HCT116 (cell line): ENCODE measurements at regions not wholly inside any gene's neighbourhood (a gene's known extent, or its start where the extent isn't known, plus 50 kb on each side); places are given as distances from the start of the nearest gene placed in this dataset.

Source experiments
- ATAC-seq: fragments of 200-7000 bp; cut with Tn5 transposase; 2 replicates; pipeline ENCODE4 v1.9.1; 2020; ENCODE audit warnings: mild to moderate bottlenecking, moderate library complexity
- BruUV-seq: library from RNA; stranded (reverse); fragments of 400-500 nt; replicated peaks from 2 replicates; lab custom pipeline; 2021; lab: Mats Ljungman, UMichigan
- CTCF ChIA-PET: fragments of 300-600 bp; sonication (Branson Sonifier 250); formaldehyde crosslinking; loops from one replicate; lab custom pipeline; 2021; ENCODE audit warnings: antibody characterized with exemption; lab: Charles Lee
- POLR2A ChIA-PET: fragments of 300-600, 350-600 bp; sonication (Branson Sonifier 250); formaldehyde crosslinking; loops from one replicate; lab custom pipeline; 2021; ENCODE audit warnings: antibody characterized with exemption; lab: Charles Lee
- RAD21 ChIA-PET, 2 experiments: fragments of 300-600 bp; sonication (Branson Sonifier 250); formaldehyde crosslinking; loops; one replicate each; lab custom pipeline; 2023; ENCODE audit warnings: low total read pairs in 2 of 2; ENCODE audit not compliant: uncharacterized antibody in 2 of 2, unreplicated experiment in 2 of 2, low non-redundant PET in 1 of 2; lab: Charles Lee
- DNase-seq: peaks from one replicate; pipeline ENCODE4 v3.0.0-alpha.2; 2010; ENCODE audit warnings: low read depth, low spot score
- H2AFZ ChIP-seq: fragments of 200-600 bp; shearing (Covaris generic), sonication (generic); 2 replicates; pipeline ENCODE4 v1.6.1; 2017; ENCODE audit warnings: low read depth, mixed run types, mixed read lengths, antibody characterized with exemption, low read length; ENCODE audit not compliant: poor library complexity, severe bottlenecking
- H3K27ac ChIP-seq: 2 replicates; pipeline ENCODE4 v1.5.1; 2012; ENCODE audit warnings: low read depth, low read length
- H3K27me3 ChIP-seq: fragments of 200-600 bp; sonication (generic); 2 replicates; pipeline ENCODE4 v1.6.1; 2016; ENCODE audit warnings: mixed run types, low read length, mixed read lengths; ENCODE audit not compliant: insufficient read depth
- H3K36me3 ChIP-seq, 2 experiments: fragments of 200-500 bp in 1 of 2; fragments of 200-600 bp in 1 of 2; sonication (Bioruptor generic) in 1 of 2; sonication (generic) in 1 of 2; 2 replicates each; pipeline versions ENCODE4 v1.5.1 to v1.6.1; 2014 to 2016; ENCODE audit warnings: low read length in 2 of 2, inconsistent platforms in 1 of 2, mixed read lengths in 1 of 2, mixed run types in 1 of 2; ENCODE audit not compliant: insufficient read depth in 2 of 2, control insufficient read depth in 1 of 2
- H3K4me1 ChIP-seq, 2 experiments: fragments of 200-600 bp in 1 of 2; sonication (generic) in 1 of 2; 2 replicates each; pipeline versions ENCODE4 v1.5.1 to v1.6.1; 2012 to 2017; ENCODE audit warnings: low read length in 2 of 2, inconsistent platforms in 1 of 2, mild to moderate bottlenecking in 1 of 2, mixed read lengths in 1 of 2, mixed run types in 1 of 2, moderate library complexity in 1 of 2; ENCODE audit not compliant: insufficient read depth in 2 of 2, control insufficient read depth in 1 of 2
- H3K4me2 ChIP-seq: fragments of 200-600 bp; sonication (generic); 2 replicates; pipeline ENCODE4 v1.6.1; 2017; ENCODE audit warnings: mixed run types, low read length, mixed read lengths
- H3K4me3 ChIP-seq, 2 experiments: fragments of 200-600 bp in 1 of 2; sonication (generic) in 1 of 2; replicated peaks in 1 of 2; 2 replicates each; pipeline ENCODE4 v1.5.1; 2011 to 2016; ENCODE audit warnings: low read length in 2 of 2, control low read depth in 1 of 2, low read depth in 1 of 2, mild to moderate bottlenecking in 1 of 2, mixed read lengths in 1 of 2, mixed run types in 1 of 2
- H3K79me2 ChIP-seq: fragments of 200-600 bp; sonication (generic); 2 replicates; pipeline ENCODE4 v1.6.1; 2017; ENCODE audit warnings: mild to moderate bottlenecking, mixed run types, low read length, moderate library complexity, mixed read lengths; ENCODE audit not compliant: insufficient read depth
- H3K9ac ChIP-seq: fragments of 200-600 bp; sonication (generic); 2 replicates; pipeline ENCODE4 v1.6.1; 2016; ENCODE audit warnings: low read length, mixed read lengths
- H3K9me2 ChIP-seq: fragments of 200-600 bp; sonication (generic), shearing (Covaris generic); 2 replicates; pipeline ENCODE4 v1.6.1; 2017; ENCODE audit warnings: mixed run types, mild to moderate bottlenecking, moderate library complexity; ENCODE audit not compliant: insufficient read depth
- H3K9me3 ChIP-seq, 2 experiments: fragments of 200-500 bp in 1 of 2; fragments of 200-600 bp in 1 of 2; sonication (Bioruptor generic) in 1 of 2; sonication (generic) in 1 of 2; 2 replicates each; pipeline ENCODE4 v1.6.1; 2014 to 2017; ENCODE audit warnings: low read length in 2 of 2, mixed read lengths in 2 of 2, inconsistent platforms in 1 of 2, low read depth in 1 of 2, mild to moderate bottlenecking in 1 of 2, mixed run types in 1 of 2, moderate library complexity in 1 of 2; ENCODE audit not compliant: control insufficient read depth in 1 of 2, insufficient read depth in 1 of 2
- H4K20me1 ChIP-seq: fragments of 200-600 bp; sonication (generic), shearing (Covaris generic); 2 replicates; pipeline ENCODE4 v1.6.1; 2017; ENCODE audit warnings: mixed run types, mild to moderate bottlenecking, moderate library complexity; ENCODE audit not compliant: insufficient read depth
- CBX3 ChIP-seq: IDR thresholded peaks from 2 replicates; pipeline ENCODE4 v1.6.1; 2012; ENCODE audit warnings: low read depth
- EZH2 ChIP-seq: fragments of 200-600 bp; sonication (generic); IDR thresholded peaks from 2 replicates; pipeline ENCODE4 v1.6.1; 2017; ENCODE audit warnings: antibody characterized with exemption, mixed run types
- EZH2phosphoT487 ChIP-seq: fragments of 200-600 bp; IDR thresholded peaks from 2 replicates; pipeline ENCODE4 v1.6.1; 2018; ENCODE audit warnings: antibody characterized with exemption, borderline replicate concordance
- FOSL1 ChIP-seq: IDR thresholded peaks from 2 replicates; pipeline ENCODE4 v1.6.1; 2012; ENCODE audit warnings: low read depth
- JUND ChIP-seq: IDR thresholded peaks from 2 replicates; pipeline ENCODE4 v1.6.1; 2012
- POLR2A ChIP-seq: IDR thresholded peaks from 2 replicates; pipeline ENCODE4 v1.7.0; 2011; ENCODE audit warnings: borderline replicate concordance; ENCODE audit not compliant: insufficient read depth, insufficient read length; ENCODE audit errors: extremely low read depth
- RAD21 ChIP-seq: IDR thresholded peaks from 2 replicates; pipeline ENCODE4 v1.6.1; 2012; ENCODE audit warnings: low read depth, mild to moderate bottlenecking
- SIN3A ChIP-seq: IDR thresholded peaks from 2 replicates; pipeline ENCODE4 v1.6.1; 2012; ENCODE audit warnings: low read depth
- SP1 ChIP-seq: IDR thresholded peaks from 2 replicates; pipeline ENCODE4 v1.6.1; 2012; ENCODE audit warnings: low read depth
- SRF ChIP-seq: IDR thresholded peaks from 2 replicates; pipeline ENCODE4 v1.6.1; 2012; ENCODE audit warnings: low read depth
- TCF7L2 ChIP-seq: IDR thresholded peaks from 2 replicates; pipeline ENCODE4 v1.7.0; 2011; ENCODE audit warnings: borderline replicate concordance, inconsistent platforms; ENCODE audit not compliant: insufficient read depth, insufficient read length; ENCODE audit errors: extremely low read depth
- YY1 ChIP-seq: IDR thresholded peaks from 2 replicates; pipeline ENCODE4 v1.6.1; 2011; ENCODE audit warnings: low read length, low read depth, moderate library complexity, mild to moderate bottlenecking; ENCODE audit not compliant: insufficient replicate concordance; ENCODE audit errors: extremely low read depth
- intact Hi-C: fragments of 100-400 bp; cut with micrococcal nuclease; formaldehyde crosslinking; loops from 2 replicates; pipeline ENCODE4 v1.10.0; 2022
- TF ChIP-seq, protein P1 (sequence below): IDR thresholded peaks from 2 replicates; pipeline ENCODE4 v1.6.1; 2011; ENCODE audit warnings: mild to moderate bottlenecking, low read length, moderate library complexity; ENCODE audit not compliant: insufficient replicate concordance; ENCODE audit errors: extremely low read depth
- TF ChIP-seq, protein P2 (sequence below): IDR thresholded peaks from 2 replicates; pipeline ENCODE4 v1.6.1; 2012
- TF ChIP-seq, protein P3 (sequence below): IDR thresholded peaks from 2 replicates; pipeline ENCODE4 v1.6.1; 2012
- TF ChIP-seq, protein P4 (sequence below): IDR thresholded peaks from 2 replicates; pipeline ENCODE4 v1.6.1; 2012; ENCODE audit warnings: low read depth

DNA sequence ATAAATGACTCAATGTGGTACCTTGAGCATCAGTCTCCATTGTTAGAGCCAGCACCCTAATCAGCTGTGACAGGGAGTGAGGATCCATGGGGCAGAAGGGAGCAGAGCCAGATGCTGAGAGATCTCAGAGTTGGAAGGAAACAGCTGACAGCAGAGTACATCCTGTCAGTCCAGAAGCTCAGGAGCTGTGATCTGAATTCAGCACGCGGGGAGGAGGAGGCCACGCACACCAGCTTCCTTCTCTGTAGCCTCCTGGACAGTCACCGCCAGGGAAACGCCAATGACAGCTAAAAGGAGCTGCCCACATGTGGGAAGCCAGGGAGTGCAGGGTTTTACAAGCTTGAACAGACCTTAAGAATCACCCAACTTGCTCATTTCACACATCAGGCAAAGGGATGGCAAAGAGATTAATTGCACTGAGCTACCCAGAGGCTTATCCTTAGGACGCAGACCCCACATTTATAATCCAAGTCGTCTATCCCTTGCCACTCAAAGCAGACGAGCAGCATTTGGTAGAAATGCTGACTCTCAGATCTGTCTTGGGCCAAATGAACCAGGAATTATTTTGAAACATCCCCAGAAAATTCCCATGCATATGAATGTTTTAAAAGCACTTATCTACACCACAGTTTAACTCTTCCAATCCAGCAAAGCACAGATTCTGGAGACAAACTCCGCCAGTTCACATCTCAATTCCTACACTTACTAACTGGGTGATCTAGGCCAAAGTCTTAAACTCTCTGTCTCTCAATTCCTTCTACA is 322.6 kb upstream of the TMTC1 start:
- Histone ChIP-seq H3K4me2 (no peak overlapping the region), H3K79me2 (no peaks in the 10 kb centered on the region), H3K4me1 (no peaks in the 10 kb centered on the region), H3K9ac (no peak overlapping the region), H3K27ac (no peak overlapping the region), H3K4me3 (no peak overlapping the region)
- CTCF ChIA-PET, result no interaction called here
- POLR2A ChIA-PET, result no interaction called here
- DNase-seq (no peak), ATAC-seq (no peak)
- intact Hi-C loops, result no loop called here
- TF ChIP-seq EZH2 (no peak), EZH2phosphoT487 (no peak), FOSL1 (no peak), RAD21 (no peak), POLR2A (no peak), JUND (no peak), CBX3 (no peak), SRF (no peak), YY1 (no peak), TCF7L2 (no peak), SIN3A (no peak), SP1 (no peak)
- TF ChIP-seq, protein P1, sequence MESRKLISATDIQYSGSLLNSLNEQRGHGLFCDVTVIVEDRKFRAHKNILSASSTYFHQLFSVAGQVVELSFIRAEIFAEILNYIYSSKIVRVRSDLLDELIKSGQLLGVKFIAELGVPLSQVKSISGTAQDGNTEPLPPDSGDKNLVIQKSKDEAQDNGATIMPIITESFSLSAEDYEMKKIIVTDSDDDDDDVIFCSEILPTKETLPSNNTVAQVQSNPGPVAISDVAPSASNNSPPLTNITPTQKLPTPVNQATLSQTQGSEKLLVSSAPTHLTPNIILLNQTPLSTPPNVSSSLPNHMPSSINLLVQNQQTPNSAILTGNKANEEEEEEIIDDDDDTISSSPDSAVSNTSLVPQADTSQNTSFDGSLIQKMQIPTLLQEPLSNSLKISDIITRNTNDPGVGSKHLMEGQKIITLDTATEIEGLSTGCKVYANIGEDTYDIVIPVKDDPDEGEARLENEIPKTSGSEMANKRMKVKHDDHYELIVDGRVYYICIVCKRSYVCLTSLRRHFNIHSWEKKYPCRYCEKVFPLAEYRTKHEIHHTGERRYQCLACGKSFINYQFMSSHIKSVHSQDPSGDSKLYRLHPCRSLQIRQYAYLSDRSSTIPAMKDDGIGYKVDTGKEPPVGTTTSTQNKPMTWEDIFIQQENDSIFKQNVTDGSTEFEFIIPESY, result no peak
- TF ChIP-seq, protein P2, sequence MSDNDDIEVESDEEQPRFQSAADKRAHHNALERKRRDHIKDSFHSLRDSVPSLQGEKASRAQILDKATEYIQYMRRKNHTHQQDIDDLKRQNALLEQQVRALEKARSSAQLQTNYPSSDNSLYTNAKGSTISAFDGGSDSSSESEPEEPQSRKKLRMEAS, result no peak
- TF ChIP-seq, protein P3, sequence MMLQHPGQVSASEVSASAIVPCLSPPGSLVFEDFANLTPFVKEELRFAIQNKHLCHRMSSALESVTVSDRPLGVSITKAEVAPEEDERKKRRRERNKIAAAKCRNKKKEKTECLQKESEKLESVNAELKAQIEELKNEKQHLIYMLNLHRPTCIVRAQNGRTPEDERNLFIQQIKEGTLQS, result no peak
- TF ChIP-seq, protein P4, sequence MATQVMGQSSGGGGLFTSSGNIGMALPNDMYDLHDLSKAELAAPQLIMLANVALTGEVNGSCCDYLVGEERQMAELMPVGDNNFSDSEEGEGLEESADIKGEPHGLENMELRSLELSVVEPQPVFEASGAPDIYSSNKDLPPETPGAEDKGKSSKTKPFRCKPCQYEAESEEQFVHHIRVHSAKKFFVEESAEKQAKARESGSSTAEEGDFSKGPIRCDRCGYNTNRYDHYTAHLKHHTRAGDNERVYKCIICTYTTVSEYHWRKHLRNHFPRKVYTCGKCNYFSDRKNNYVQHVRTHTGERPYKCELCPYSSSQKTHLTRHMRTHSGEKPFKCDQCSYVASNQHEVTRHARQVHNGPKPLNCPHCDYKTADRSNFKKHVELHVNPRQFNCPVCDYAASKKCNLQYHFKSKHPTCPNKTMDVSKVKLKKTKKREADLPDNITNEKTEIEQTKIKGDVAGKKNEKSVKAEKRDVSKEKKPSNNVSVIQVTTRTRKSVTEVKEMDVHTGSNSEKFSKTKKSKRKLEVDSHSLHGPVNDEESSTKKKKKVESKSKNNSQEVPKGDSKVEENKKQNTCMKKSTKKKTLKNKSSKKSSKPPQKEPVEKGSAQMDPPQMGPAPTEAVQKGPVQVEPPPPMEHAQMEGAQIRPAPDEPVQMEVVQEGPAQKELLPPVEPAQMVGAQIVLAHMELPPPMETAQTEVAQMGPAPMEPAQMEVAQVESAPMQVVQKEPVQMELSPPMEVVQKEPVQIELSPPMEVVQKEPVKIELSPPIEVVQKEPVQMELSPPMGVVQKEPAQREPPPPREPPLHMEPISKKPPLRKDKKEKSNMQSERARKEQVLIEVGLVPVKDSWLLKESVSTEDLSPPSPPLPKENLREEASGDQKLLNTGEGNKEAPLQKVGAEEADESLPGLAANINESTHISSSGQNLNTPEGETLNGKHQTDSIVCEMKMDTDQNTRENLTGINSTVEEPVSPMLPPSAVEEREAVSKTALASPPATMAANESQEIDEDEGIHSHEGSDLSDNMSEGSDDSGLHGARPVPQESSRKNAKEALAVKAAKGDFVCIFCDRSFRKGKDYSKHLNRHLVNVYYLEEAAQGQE, result no peak
- TF ChIP-seq, all 23 proteins: peak for 0
- Histone ChIP-seq H3K9me3 (no peaks in the 10 kb centered on the region), H3K27me3 (no peaks in the 10 kb centered on the region), H2AFZ (no peak overlapping the region), H4K20me1 (no peaks in the 10 kb centered on the region), H3K36me3 (no peaks in the 10 kb centered on the region), H3K9me2 (no peaks in the 10 kb centered on the region)
- RAD21 ChIA-PET, result no interaction called here
- BruUV-seq, result no TSS peak
